H1 (cell line): ENCODE measurements at regions not wholly inside any gene's neighbourhood (a gene's known extent, or its start where the extent isn't known, plus 50 kb on each side); places are given as distances from the start of the nearest gene placed in this dataset.

Experiments used
- CBX8 ChIP-seq: fragments of 300-800, 300-1000 bp; sonication (generic); IDR thresholded peaks from 2 replicates; pipeline ENCODE4 v1.7.1; 2016; ENCODE audit warnings: low read depth, low read length, borderline replicate concordance
- CHD2 ChIP-seq: IDR thresholded peaks from 2 replicates; pipeline ENCODE4 v1.6.1; 2012; ENCODE audit warnings: low read length, improper control_type of control experiment
- EGR1 ChIP-seq: IDR thresholded peaks from 2 replicates; pipeline ENCODE4 v1.6.1; 2011; ENCODE audit warnings: low read depth, low read length, borderline replicate concordance
- FOSL1 ChIP-seq: IDR thresholded peaks from 2 replicates; pipeline ENCODE4 v1.6.1; 2011; ENCODE audit warnings: mild to moderate bottlenecking, low read depth, low read length, moderate library complexity; ENCODE audit not compliant: insufficient read depth
- POLR2A ChIP-seq, 2 experiments: IDR thresholded peaks; 1 replicate in 1 of 2; 2 replicates in 1 of 2; pipeline ENCODE4 v1.6.1; 2011; ENCODE audit warnings: low read depth in 2 of 2, low read length in 2 of 2, mild to moderate bottlenecking in 2 of 2; ENCODE audit errors: control extremely low read depth in 1 of 2
- TAF1 ChIP-seq: IDR thresholded peaks from 2 replicates; pipeline ENCODE4 v1.6.1; 2011; ENCODE audit warnings: mild to moderate bottlenecking, low read depth, low read length
- TF ChIP-seq, protein P1 (sequence below): fragments of 300-600 bp; sonication (generic); IDR thresholded peaks from 2 replicates; pipeline ENCODE4 v1.7.1; 2012; ENCODE audit warnings: low read length, moderate library complexity, mild to moderate bottlenecking, inconsistent platforms; ENCODE audit not compliant: insufficient replicate concordance

DNA sequence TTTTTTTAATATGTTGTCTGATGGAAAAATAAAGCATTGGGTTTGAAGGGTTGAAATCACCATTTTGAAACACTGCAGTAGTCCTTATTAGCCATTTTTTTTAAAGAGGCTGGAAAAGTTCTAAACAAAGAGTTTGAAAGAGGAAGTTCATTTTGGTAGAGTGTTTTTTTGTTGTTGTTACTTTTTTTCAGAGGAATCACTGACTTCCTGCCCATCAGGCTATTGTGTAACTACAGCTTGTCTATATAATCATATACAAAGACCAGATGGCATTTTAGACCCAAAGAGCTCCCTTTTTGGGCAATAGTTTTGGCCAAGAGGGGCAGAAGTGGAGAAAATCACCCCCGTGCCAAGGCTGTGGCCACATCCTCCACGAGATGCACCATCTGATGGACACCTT, 818.5 kb upstream of the AMELY start (continued):
- TF ChIP-seq, protein P1, sequence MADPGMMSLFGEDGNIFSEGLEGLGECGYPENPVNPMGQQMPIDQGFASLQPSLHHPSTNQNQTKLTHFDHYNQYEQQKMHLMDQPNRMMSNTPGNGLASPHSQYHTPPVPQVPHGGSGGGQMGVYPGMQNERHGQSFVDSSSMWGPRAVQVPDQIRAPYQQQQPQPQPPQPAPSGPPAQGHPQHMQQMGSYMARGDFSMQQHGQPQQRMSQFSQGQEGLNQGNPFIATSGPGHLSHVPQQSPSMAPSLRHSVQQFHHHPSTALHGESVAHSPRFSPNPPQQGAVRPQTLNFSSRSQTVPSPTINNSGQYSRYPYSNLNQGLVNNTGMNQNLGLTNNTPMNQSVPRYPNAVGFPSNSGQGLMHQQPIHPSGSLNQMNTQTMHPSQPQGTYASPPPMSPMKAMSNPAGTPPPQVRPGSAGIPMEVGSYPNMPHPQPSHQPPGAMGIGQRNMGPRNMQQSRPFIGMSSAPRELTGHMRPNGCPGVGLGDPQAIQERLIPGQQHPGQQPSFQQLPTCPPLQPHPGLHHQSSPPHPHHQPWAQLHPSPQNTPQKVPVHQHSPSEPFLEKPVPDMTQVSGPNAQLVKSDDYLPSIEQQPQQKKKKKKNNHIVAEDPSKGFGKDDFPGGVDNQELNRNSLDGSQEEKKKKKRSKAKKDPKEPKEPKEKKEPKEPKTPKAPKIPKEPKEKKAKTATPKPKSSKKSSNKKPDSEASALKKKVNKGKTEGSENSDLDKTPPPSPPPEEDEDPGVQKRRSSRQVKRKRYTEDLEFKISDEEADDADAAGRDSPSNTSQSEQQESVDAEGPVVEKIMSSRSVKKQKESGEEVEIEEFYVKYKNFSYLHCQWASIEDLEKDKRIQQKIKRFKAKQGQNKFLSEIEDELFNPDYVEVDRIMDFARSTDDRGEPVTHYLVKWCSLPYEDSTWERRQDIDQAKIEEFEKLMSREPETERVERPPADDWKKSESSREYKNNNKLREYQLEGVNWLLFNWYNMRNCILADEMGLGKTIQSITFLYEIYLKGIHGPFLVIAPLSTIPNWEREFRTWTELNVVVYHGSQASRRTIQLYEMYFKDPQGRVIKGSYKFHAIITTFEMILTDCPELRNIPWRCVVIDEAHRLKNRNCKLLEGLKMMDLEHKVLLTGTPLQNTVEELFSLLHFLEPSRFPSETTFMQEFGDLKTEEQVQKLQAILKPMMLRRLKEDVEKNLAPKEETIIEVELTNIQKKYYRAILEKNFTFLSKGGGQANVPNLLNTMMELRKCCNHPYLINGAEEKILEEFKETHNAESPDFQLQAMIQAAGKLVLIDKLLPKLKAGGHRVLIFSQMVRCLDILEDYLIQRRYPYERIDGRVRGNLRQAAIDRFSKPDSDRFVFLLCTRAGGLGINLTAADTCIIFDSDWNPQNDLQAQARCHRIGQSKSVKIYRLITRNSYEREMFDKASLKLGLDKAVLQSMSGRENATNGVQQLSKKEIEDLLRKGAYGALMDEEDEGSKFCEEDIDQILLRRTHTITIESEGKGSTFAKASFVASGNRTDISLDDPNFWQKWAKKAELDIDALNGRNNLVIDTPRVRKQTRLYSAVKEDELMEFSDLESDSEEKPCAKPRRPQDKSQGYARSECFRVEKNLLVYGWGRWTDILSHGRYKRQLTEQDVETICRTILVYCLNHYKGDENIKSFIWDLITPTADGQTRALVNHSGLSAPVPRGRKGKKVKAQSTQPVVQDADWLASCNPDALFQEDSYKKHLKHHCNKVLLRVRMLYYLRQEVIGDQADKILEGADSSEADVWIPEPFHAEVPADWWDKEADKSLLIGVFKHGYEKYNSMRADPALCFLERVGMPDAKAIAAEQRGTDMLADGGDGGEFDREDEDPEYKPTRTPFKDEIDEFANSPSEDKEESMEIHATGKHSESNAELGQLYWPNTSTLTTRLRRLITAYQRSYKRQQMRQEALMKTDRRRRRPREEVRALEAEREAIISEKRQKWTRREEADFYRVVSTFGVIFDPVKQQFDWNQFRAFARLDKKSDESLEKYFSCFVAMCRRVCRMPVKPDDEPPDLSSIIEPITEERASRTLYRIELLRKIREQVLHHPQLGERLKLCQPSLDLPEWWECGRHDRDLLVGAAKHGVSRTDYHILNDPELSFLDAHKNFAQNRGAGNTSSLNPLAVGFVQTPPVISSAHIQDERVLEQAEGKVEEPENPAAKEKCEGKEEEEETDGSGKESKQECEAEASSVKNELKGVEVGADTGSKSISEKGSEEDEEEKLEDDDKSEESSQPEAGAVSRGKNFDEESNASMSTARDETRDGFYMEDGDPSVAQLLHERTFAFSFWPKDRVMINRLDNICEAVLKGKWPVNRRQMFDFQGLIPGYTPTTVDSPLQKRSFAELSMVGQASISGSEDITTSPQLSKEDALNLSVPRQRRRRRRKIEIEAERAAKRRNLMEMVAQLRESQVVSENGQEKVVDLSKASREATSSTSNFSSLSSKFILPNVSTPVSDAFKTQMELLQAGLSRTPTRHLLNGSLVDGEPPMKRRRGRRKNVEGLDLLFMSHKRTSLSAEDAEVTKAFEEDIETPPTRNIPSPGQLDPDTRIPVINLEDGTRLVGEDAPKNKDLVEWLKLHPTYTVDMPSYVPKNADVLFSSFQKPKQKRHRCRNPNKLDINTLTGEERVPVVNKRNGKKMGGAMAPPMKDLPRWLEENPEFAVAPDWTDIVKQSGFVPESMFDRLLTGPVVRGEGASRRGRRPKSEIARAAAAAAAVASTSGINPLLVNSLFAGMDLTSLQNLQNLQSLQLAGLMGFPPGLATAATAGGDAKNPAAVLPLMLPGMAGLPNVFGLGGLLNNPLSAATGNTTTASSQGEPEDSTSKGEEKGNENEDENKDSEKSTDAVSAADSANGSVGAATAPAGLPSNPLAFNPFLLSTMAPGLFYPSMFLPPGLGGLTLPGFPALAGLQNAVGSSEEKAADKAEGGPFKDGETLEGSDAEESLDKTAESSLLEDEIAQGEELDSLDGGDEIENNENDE, result no peak
- TF ChIP-seq CHD2 (no peak), TAF1 (no peak), FOSL1 (no peak), EGR1 (no peak), CBX8 (no peak), POLR2A (IDR thresholded peaks at IDR 0.05; ENCODE audit: control extremely low read depth in 1 of 2, low read depth in 2 of 2, low read length in 2 of 2) (no peak)
